ENCODE measurements at regions not wholly inside any gene's neighbourhood (a gene's known extent, or its start where the extent isn't known, plus 50 kb on each side); places are given as distances from the start of the nearest gene placed in this dataset.
A peak's percentile ranks its signal among the peaks of the same experiment; 100 is the strongest.

DNA sequence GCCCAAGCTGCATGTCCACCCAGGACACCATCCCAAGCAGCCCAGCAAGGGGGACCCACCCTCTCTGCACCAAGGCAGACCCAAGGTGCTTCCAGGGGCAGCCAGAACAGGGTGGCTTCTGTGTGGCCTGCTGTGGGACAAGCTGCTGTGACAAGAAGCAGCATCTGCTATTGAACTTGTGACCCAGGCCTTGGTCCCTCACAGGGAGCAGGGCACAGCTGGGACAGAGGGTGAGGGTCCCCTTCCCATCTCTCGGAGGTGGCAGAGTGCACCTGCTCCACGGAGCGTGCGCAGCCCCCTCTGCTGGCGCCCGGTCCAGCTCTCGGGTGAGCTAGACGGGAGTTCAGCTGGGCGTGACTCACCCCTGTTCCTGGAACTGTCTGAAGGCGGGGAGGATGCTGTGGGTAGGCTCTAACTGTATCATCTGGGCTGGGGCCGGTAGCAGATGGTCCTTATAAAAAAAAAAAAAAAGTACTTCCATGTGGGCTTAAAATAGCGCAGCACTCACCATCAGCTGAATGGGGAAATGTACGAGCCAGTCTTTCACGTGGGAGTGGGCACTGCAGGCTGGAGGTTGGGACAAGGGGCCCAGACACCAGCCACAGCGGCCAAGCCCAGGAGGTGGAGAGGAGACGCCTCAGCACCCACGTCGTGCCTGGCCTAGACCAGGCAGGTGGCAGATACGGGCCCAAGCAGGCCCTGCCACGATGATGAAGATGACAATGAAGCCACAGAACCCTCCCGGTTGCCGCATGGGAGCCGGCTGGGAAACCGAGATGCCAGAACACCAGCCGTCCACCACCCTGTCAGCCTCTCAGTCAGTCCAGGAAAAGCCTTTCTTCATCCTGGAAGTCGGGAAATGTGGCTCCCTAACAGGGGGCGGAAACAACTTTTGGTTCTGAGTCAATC lies 136.8 kb upstream of the ID2 start (continued):
- TF ChIP-seq, protein P1, sequence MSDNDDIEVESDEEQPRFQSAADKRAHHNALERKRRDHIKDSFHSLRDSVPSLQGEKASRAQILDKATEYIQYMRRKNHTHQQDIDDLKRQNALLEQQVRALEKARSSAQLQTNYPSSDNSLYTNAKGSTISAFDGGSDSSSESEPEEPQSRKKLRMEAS (CRISPR knock-in tag; IDR thresholded peaks at IDR 0.05) = peak; percentile 74
- no peak for TF ChIP-seq ZNF699 (CRISPR knock-in tag; IDR thresholded peaks at IDR 0.05; ENCODE audit: insufficient replicate concordance)
- peak; percentile 51 for TF ChIP-seq TBP (optimal IDR thresholded peaks at IDR 0.05; ENCODE audit: low read depth, low read length)
- 0 out of 2 replicates have a peak, but pooled peaks have one; percentile 19 for TF ChIP-seq ELF4 (CRISPR knock-in tag; IDR thresholded peaks at IDR 0.05)
- TF ChIP-seq, protein P2, sequence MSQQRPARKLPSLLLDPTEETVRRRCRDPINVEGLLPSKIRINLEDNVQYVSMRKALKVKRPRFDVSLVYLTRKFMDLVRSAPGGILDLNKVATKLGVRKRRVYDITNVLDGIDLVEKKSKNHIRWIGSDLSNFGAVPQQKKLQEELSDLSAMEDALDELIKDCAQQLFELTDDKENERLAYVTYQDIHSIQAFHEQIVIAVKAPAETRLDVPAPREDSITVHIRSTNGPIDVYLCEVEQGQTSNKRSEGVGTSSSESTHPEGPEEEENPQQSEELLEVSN (IDR thresholded peaks at IDR 0.05; ENCODE audit: borderline replicate concordance in 1 of 2, extremely low read depth in 1 of 2, insufficient read depth in 1 of 2, insufficient read length in 1 of 2, low read depth in 1 of 2, low read length in 1 of 2, poor library complexity in 1 of 2, severe bottlenecking in 1 of 2) = peak in 1 of 2 experiments; percentile 15
- no peak for TF ChIP-seq CBX8 (IDR thresholded peaks at IDR 0.05; ENCODE audit: borderline replicate concordance, extremely low read depth, low read depth, low read length, poor library complexity, severe bottlenecking)
- TF ChIP-seq NFXL1 (CRISPR knock-in tag; IDR thresholded peaks at IDR 0.05) = no peak
- TF ChIP-seq, protein P3, sequence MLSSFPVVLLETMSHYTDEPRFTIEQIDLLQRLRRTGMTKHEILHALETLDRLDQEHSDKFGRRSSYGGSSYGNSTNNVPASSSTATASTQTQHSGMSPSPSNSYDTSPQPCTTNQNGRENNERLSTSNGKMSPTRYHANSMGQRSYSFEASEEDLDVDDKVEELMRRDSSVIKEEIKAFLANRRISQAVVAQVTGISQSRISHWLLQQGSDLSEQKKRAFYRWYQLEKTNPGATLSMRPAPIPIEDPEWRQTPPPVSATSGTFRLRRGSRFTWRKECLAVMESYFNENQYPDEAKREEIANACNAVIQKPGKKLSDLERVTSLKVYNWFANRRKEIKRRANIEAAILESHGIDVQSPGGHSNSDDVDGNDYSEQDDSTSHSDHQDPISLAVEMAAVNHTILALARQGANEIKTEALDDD (IDR thresholded peaks at IDR 0.05) = 0 out of 2 replicates have a peak, but pooled peaks have one; percentile 13
- peak; percentile 69; the same call in 1 of the 2 replicates for TF ChIP-seq MEF2A (IDR thresholded peaks at IDR 0.05; ENCODE audit: control insufficient read depth, low read depth, low read length)
- peak; percentile 41 for TF ChIP-seq KDM5B (IDR thresholded peaks at IDR 0.05; ENCODE audit: insufficient replicate concordance, low read depth, low read length)
- TF ChIP-seq BHLHE40 (IDR thresholded peaks at IDR 0.05; ENCODE audit: low read length) = peak; percentile 68; the same call in 1 of the 2 replicates
- TF ChIP-seq HDAC8 (tag; IDR thresholded peaks at IDR 0.05) = no peak
- TF ChIP-seq, protein P4, sequence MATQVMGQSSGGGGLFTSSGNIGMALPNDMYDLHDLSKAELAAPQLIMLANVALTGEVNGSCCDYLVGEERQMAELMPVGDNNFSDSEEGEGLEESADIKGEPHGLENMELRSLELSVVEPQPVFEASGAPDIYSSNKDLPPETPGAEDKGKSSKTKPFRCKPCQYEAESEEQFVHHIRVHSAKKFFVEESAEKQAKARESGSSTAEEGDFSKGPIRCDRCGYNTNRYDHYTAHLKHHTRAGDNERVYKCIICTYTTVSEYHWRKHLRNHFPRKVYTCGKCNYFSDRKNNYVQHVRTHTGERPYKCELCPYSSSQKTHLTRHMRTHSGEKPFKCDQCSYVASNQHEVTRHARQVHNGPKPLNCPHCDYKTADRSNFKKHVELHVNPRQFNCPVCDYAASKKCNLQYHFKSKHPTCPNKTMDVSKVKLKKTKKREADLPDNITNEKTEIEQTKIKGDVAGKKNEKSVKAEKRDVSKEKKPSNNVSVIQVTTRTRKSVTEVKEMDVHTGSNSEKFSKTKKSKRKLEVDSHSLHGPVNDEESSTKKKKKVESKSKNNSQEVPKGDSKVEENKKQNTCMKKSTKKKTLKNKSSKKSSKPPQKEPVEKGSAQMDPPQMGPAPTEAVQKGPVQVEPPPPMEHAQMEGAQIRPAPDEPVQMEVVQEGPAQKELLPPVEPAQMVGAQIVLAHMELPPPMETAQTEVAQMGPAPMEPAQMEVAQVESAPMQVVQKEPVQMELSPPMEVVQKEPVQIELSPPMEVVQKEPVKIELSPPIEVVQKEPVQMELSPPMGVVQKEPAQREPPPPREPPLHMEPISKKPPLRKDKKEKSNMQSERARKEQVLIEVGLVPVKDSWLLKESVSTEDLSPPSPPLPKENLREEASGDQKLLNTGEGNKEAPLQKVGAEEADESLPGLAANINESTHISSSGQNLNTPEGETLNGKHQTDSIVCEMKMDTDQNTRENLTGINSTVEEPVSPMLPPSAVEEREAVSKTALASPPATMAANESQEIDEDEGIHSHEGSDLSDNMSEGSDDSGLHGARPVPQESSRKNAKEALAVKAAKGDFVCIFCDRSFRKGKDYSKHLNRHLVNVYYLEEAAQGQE (IDR thresholded peaks at IDR 0.05; ENCODE audit: borderline replicate concordance) = peak; percentile 63; the same call in 1 of the 2 replicates
- TF ChIP-seq, protein P4 (CRISPR knock-in tag; IDR thresholded peaks at IDR 0.05; ENCODE audit: low read depth) = no peak

Data from K562 (cell line).